NCI-H345 treated with DMSO at 0.1 percent for 48 hours (cell line): ENCODE measurements at regions not wholly inside any gene's neighbourhood (a gene's known extent, or its start where the extent isn't known, plus 50 kb on each side); places are given as distances from the start of the nearest gene placed in this dataset.

ENCODE experiments used
- DNase-seq: peaks from one replicate; lab custom pipeline; 2025; ENCODE audit not compliant: unreplicated experiment; lab: John Stamatoyannopoulos, UW

GRCh38 chr2:66691031-66691965 lies 256.4 kb downstream of the MEIS1 start:
- DNase-seq, result no peak

DNA sequence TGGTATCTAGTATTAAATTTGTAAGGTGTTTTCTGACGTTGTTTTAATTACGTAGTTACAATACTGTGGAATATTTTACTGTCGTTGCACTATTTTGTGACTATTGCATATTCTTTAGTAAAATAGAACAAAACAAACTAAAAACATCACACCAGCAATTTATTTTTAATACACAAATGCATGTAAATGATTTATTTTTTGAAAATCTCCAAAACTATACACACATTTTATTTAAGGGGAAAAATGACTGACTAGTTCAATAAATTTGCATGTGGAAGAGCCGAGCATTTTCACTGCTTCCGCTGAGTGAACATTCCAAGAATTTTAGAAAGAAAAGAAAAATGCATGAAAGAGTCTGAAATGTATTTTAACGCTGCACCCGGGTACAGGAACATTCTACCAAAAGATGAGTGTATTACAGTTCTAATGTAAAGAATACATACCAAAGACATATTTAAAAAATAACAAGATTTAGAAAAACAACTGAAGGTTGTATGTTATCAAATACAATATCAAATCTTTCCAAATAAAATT lies 257.7 kb downstream of the MEIS1 start:
- DNase-seq, result no peak

DNA sequence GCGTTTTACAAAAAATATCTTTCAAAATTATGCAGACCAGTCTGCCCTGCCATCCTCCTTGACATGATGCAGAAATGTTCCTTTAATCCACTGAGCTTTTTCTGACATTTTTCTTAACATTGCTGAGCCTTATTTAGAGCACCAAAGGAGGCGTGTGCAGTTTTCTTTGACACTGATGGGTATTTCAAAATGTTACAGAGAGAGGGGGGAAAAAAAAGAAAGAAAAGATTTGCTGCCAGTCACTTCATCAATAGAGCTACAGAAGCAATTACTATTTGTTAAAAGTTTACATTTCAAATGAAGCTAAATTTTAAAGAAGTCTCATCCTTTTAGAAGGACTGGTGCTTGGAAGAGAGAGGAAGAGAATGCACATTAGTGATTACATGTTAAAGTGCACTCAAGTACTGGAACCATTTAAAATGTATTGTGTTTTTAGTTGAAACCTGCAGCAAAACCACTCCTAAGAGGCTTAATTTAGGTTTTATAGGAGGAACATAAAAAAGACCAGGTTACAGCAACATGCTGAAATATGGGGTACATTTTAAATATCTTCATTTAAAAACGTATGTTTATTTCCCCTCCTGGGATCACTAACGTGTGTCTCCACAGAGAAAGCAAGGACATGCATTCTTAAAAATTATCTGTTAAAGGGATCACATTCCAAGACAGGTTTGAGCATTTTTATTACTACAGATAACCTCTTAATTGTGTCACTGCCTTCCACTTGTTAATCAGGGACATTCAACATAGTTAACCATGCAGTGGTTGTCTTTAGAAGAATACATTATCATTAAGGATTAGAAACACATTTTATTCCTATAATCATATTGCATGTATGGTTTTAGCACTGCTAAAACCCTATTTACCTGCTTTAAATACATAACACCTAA lies 258.4 kb downstream of the MEIS1 start:
- no peak for DNase-seq

DNA sequence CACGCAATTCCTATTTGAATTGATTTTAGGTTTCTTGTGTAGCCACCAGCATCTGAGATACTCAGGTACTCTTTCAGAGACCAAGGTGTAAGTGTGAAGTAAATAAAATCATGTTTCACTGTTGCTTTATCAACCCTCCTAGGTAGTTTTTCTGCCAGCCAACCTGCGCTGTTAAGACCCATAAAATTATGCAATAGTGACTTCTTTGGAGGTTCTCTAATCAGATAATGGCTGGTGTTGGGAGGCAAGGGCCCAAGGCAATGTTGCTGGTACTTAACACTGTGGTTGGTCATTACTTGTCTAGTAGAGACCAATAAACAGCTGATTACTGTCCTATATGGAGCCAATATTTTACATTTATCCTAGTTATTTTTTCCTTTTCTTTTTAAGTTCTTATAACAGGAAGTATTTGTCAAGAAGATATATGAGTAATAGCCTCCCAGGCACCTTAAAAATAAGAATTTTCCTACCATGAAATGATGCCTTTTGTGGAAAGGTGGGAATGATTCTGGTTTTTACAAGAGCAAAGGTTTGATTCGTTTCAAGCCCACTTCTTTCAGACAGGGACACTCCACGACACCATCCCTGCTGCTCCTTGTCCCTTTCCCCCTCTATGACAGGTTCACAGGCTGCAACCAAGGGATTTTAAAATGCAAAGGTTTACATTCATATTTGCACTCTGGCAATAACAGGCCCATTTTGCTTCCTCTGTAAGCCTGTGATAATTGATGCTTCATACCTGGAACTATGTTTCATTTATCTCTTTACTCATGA lies 259.3 kb downstream of the MEIS1 start:
- no peak for DNase-seq

- no peak for DNase-seq
These were observed 260.4 kb downstream of the MEIS1 start for GRCh38 chr2:66695226-66695735.

DNA sequence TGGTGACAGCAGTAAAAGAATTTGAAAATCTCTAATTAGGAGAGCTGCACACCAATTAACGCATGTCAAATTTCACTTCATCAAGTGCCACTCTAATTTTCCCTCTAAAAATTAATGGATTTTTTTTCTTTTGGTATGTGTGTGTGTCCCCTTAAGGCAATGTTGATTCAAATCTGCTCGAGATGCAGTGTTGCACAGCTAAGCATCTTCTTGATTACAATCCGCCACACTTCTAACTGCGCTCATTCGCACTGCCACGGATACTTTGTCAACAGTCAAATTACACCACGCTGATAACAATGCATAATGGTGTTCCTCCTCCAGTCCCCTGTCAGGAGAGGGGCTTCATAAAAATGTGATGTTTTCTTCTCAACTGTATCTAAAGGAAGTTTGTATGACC lies 261.4 kb downstream of the MEIS1 start:
- no peak for DNase-seq

DNA sequence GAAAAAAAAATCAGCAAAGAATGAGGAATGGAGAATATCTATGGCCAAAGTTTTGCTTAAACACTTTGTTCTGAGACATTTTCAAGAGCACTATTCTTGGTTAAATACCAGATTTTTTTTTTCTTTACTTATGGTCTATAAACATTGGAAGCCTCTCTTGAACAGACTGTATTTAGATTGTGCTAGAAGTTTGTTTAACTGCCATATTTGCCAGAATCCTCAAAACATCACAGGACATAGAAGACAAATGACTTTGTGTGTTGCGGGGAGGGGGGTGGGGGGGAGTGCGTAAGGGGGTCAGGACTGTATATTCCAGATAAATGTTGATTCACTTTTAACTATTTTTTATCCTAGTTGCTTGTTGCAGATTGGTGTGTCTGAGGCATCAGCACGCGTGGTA lies 262.0 kb downstream of the MEIS1 start:
- no peak for DNase-seq

DNA sequence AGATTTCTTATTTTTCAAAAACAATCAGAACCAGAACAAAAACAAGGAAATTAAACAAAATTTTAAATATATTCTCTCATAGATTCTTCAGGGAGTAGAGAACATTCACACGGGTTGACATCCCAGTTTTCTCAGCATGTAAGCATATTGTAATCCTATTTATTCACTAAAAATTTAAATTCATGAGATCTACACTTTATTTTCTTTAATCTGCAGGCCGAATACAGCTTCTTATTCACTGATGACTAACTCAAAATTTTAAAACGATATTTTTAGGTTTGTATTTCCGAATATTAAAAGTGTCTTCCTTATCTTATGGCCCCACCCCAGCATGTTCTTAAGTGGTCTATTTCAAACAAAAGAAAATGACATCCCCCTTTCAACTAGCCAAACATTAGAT lies 262.4 kb downstream of the MEIS1 start:
- DNase-seq, result no peak

GRCh38 chr2:66698091-66698490 lies 263.2 kb downstream of the MEIS1 start:
- no peak for DNase-seq

DNA sequence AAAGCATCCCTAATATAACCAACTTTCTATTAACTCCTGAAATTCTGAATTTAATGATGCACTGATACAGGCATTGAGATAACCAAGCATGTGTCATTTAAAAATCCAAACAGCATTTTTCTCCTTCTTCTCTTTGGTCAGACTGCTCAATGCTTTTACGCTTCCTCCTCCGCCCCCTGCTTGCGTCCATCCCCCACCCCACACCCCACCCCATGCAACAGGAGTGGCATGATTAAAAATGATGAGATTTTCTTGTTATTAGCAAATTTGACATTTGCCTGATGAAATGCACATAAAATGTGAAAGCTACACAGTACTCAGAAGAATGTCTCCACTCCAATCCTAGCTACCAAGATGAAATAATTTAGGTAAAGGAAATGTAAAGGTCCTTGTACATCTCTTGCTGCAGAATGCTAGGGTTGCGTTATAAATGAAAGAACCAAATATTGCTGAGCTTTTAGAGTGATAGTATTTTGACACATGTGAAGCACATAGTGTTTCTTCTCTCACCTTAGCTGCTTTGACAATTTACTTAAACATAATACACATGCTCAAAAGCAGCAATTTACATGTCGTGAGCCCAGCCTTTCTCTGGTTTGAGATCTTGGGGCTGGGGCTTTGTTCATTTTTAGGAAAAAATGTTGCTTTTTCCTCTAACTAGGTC lies 263.8 kb downstream of the MEIS1 start:
- DNase-seq, result no peak

- DNase-seq, result no peak
These were observed 264.5 kb downstream of the MEIS1 start for GRCh38 chr2:66699416-66699792.

DNA sequence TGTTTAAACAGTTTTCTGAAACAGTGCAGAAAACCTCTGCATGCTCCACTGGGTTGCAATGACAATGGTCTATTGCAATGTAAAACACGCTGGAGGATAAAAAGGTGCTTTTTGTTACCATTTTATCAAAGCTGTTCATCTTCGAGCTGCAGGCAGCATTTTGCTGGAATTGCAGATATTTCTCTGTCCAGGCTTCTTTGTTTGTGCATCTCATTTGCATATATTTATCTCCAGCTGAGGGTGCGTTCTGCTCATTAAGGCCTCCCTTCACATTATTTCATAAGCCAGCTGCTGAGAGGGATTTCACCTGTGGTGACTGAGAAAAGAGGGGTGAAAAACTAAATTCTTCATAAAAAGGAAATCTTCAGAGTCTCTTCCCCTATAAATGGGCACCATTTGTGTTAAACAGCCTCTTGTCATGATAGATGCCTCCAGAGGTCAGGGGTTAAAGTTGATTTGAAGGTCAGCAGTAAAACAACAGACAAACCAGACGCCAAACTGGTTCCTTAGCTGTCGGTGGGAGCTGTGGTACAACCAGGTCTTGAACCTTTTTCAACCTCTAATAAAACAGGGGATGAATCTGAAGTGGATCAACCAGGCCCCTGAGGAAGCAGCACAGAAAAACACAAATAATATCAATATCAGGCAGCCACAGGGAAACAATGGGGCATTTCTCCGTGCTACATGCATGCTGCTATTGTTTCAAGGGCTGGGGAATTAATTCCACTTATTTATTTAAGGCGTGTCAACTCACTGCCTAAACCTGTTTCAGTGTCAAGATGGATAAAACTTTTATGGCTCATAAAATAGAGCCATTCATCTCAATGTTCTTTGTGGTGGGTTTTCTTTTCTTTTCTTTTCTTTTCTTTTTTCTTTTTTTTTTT lies 265.1 kb downstream of the MEIS1 start:
- DNase-seq, result no peak

GRCh38 chr2:66700677-66701066 lies 265.7 kb downstream of the MEIS1 start:
- DNase-seq, result no peak

DNA sequence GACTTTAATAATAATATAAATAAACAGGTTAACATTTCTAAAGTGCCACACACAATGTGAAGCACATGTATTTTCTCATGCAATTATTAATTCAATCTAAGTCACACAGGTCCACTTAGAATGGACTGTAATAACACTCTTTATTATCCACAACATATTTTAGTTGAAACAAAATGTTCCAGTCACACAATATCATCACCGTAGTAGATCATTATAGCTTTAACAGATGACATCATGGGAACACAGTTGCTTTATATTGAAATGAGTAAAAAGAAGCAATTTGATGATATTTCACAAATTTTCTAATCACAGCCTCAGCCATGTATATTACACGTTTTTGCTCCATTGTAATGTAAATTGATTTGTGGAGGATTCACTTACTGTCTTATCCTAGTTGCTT lies 266.3 kb downstream of the MEIS1 start:
- no peak for DNase-seq

DNA sequence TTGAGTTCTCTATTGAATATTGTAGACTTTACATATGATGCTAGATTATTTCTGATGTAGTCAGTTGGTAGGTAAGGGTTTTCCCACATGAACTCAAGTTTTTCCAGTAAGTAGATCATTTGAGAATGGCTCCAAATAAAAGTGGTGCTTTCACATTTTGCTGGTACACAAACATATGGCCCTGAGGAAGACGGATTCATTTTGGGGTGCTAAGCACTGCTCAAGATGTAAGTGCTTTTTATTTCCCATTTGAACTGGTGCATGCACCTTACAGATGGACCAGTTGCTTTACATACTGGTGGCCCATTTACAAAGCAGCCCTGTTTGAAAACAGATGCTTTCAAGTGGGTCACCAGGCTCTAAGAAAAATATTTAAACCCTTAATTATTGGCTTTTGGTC lies 266.7 kb downstream of the MEIS1 start:
- no peak for DNase-seq

DNA sequence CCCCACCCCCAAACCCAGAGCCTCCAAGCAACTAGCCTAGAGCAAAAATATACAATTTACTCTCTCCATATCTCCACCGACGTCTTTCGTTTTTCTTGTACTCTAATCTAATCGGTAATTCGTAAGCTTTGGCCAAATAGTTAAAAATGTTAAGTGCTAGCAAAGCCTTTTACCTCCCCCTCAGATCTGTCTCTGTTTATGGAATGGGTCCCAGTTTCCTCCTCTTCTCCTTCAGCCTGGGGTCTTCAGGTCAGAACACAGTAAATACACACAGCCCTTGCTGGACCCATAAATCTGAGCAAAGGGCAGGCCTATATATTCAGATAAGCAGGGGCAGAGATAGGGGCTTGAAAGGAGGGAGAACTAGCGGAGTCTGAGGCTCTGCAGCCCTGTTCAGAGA lies 267.4 kb downstream of the MEIS1 start:
- no peak for DNase-seq

DNA sequence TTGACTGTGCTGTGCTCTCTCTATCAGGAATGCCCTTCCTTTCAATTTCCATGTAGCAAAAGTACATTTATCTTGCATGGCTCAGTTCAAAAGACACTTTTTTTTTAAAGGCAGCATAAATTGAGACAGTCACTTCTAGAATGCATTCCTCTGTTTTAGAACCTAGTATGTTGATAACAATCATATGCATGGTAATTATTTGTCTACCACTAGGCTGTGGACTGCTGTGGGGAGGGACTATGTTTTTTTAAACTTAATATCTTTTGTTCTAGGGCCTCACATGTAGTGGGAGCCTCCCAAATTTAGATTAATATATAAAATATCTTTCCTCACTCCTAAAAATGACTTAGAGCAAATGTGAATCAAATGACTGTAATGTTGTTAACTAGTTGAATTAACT lies 269.9 kb downstream of the MEIS1 start:
- no peak for DNase-seq

DNA sequence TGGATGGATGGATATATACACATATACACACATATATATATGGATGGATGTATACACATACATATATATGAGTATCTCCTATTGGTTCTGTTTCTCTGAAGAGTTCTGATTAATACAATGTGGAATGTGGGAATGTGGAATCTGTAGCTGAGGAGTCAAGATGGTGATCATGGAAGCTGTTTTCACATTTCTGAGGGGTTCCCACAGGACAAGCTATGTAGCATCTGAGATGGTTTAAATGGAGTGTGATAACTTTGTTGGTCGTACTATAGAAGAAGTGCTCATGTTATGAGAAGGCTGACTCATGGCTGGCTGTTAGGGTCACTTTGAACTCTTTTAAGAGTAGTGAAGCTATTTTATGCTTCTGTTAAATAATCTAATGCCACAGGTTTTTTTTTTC lies 279.7 kb downstream of the MEIS1 start:
- DNase-seq, result no peak

DNA sequence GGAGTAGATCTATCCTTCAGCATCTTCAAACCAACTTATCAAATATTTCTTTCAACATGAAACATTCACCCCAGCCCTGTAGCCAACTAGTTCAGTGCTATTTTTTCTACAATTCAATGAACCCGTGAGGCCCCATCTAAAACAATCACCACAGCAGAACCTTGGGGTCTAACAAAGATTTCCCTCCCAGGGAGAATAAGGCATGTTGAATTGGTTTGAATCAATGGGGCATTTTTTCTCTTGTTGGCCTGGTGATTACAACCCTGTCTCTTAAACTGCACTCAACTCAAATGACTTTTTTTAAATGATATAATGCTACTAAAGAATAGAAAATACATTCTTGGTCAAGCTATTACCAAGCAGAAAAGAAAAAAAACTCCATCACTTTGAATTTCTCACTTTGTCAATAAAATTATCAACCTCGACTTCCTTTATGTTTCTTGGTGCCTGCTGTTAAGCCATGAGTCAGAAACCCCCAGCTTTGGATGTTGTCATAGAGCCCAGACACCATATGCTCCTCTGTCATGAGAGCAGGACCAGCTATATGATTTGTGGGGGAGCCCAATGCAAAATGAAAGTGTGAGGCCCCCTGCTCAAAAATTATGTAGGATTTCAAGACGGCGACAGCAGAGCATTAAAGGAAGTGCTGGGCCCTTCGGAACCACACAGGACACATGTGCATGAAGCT lies 282.4 kb downstream of the MEIS1 start:
- DNase-seq, result no peak
